H9 (cell line): ENCODE measurements at regions not wholly inside any gene's neighbourhood (a gene's known extent, or its start where the extent isn't known, plus 50 kb on each side); places are given as distances from the start of the nearest gene placed in this dataset.

Experiments
- DNase-seq: peaks from one replicate; pipeline ENCODE4 v3.0.0-alpha.2; 2017
- H2AFZ ChIP-seq: one replicate; pipeline ENCODE4 v1.6.1; 2013; ENCODE audit warnings: mild to moderate bottlenecking, low read length, control low read depth, moderate library complexity
- H2AK5ac ChIP-seq: 2 replicates; pipeline ENCODE4 v1.6.1; 2013; ENCODE audit warnings: low read length, control low read depth, mixed read lengths; ENCODE audit not compliant: insufficient read length
- H2BK120ac ChIP-seq: one replicate; pipeline ENCODE4 v1.6.1; 2013; ENCODE audit warnings: low read depth, mild to moderate bottlenecking, low read length, control low read depth, inconsistent platforms; ENCODE audit not compliant: poor library complexity, severe bottlenecking
- H2BK12ac ChIP-seq: 2 replicates; pipeline ENCODE4 v1.6.1; 2013; ENCODE audit warnings: low read length, control low read depth, mixed read lengths, low read depth; ENCODE audit not compliant: insufficient read length
- H2BK15ac ChIP-seq: 2 replicates; pipeline ENCODE4 v1.6.1; 2013; ENCODE audit warnings: low read depth, low read length, control low read depth
- H2BK20ac ChIP-seq: one replicate; pipeline ENCODE4 v1.6.1; 2013; ENCODE audit warnings: low read depth, mild to moderate bottlenecking, low read length, control low read depth, inconsistent platforms; ENCODE audit not compliant: poor library complexity, severe bottlenecking
- H2BK5ac ChIP-seq: 2 replicates; pipeline ENCODE4 v1.6.1; 2013; ENCODE audit warnings: low read length, control low read depth, mixed read lengths; ENCODE audit not compliant: insufficient read length
- H3K14ac ChIP-seq: 2 replicates; pipeline ENCODE4 v1.6.1; 2013; ENCODE audit warnings: low read length, control low read depth; ENCODE audit not compliant: insufficient read depth
- H3K18ac ChIP-seq: 2 replicates; pipeline ENCODE4 v1.6.1; 2013; ENCODE audit warnings: low read depth, mild to moderate bottlenecking, mixed read lengths, low read length, control low read depth; ENCODE audit not compliant: insufficient read length
- H3K23ac ChIP-seq: 2 replicates; pipeline ENCODE4 v1.6.1; 2013; ENCODE audit warnings: low read length, control low read depth, mixed read lengths, low read depth; ENCODE audit not compliant: insufficient read length
- H3K23me2 ChIP-seq: 2 replicates; pipeline ENCODE4 v1.6.1; 2013; ENCODE audit warnings: low read depth, mild to moderate bottlenecking, mixed read lengths, low read length, control low read depth; ENCODE audit not compliant: insufficient read length, poor library complexity, severe bottlenecking
- H3K27ac ChIP-seq: 2 replicates; pipeline ENCODE4 v1.5.1; 2013; ENCODE audit warnings: low read length, control low read depth, mixed read lengths, low read depth; ENCODE audit not compliant: insufficient read length
- H3K27me3 ChIP-seq: 2 replicates; pipeline ENCODE4 v1.6.1; 2013; ENCODE audit warnings: low read length, control low read depth, inconsistent platforms; ENCODE audit not compliant: insufficient read depth
- H3K4ac ChIP-seq: 2 replicates; pipeline ENCODE4 v1.6.1; 2013; ENCODE audit warnings: low read depth, mild to moderate bottlenecking, control low read depth, inconsistent platforms, low read length, moderate library complexity
- H3K4me1 ChIP-seq: 2 replicates; pipeline ENCODE4 v1.6.1; 2013; ENCODE audit warnings: low read length, control low read depth, inconsistent platforms; ENCODE audit not compliant: insufficient read depth
- H3K4me2 ChIP-seq: 2 replicates; pipeline ENCODE4 v1.6.1; 2013; ENCODE audit warnings: low read length, control low read depth, mixed read lengths; ENCODE audit not compliant: insufficient read length, insufficient read depth
- H3K56ac ChIP-seq: 2 replicates; pipeline ENCODE4 v1.6.1; 2013; ENCODE audit warnings: low read depth, mild to moderate bottlenecking, mixed read lengths, low read length, control low read depth; ENCODE audit not compliant: insufficient read length
- H3K79me1 ChIP-seq: 2 replicates; pipeline ENCODE4 v1.6.1; 2013; ENCODE audit warnings: low read depth, mild to moderate bottlenecking, moderate library complexity, low read length, control low read depth, inconsistent platforms; ENCODE audit not compliant: insufficient read depth, poor library complexity, severe bottlenecking
- H3K79me2 ChIP-seq: 2 replicates; pipeline ENCODE4 v1.6.1; 2013; ENCODE audit warnings: low read length, control low read depth, inconsistent platforms; ENCODE audit not compliant: insufficient read depth
- H3K9ac ChIP-seq: 2 replicates; pipeline ENCODE4 v1.6.1; 2013; ENCODE audit warnings: low read length, control low read depth, mixed read lengths; ENCODE audit not compliant: insufficient read length; ENCODE audit errors: extremely low read depth
- H3K9me3 ChIP-seq: one replicate; pipeline ENCODE4 v1.6.1; 2013; ENCODE audit warnings: low read depth, low read length, inconsistent platforms; ENCODE audit not compliant: control insufficient read depth
- H3T11ph ChIP-seq: one replicate; pipeline ENCODE4 v1.6.1; 2013; ENCODE audit warnings: mild to moderate bottlenecking, low read length, control low read depth, inconsistent platforms
- H4K20me1 ChIP-seq: one replicate; pipeline ENCODE4 v1.6.1; 2013; ENCODE audit not compliant: control insufficient read depth, insufficient read length, insufficient read depth
- H4K5ac ChIP-seq: 2 replicates; pipeline ENCODE4 v1.6.1; 2013; ENCODE audit warnings: low read depth, mild to moderate bottlenecking, mixed read lengths, low read length, control low read depth; ENCODE audit not compliant: insufficient read length
- H4K8ac ChIP-seq: replicated peaks from 2 replicates; pipeline ENCODE4 v1.6.1; 2013; ENCODE audit warnings: low read length, control low read depth, mixed read lengths, low read depth; ENCODE audit not compliant: insufficient read length
- H4K91ac ChIP-seq: 2 replicates; pipeline ENCODE4 v1.6.1; 2013; ENCODE audit warnings: low read depth, mild to moderate bottlenecking, moderate library complexity, mixed read lengths, low read length, control low read depth; ENCODE audit not compliant: insufficient read length
- H3K27ac Mint-ChIP-seq, 3 experiments: 2 replicates in 2 of 3; 3 replicates in 1 of 3; pipeline ENCODE4 v1.8.0; 2020 to 2021; ENCODE audit warnings: mixed read lengths in 3 of 3, mild to moderate bottlenecking in 1 of 3, moderate library complexity in 1 of 3
- H3K27me3 Mint-ChIP-seq: 2 replicates; pipeline ENCODE4 v1.8.0; 2021; ENCODE audit warnings: low read depth, mild to moderate bottlenecking, moderate library complexity, mixed read lengths
- H3K36me3 Mint-ChIP-seq, 3 experiments: 2 replicates in 2 of 3; 3 replicates in 1 of 3; pipeline ENCODE4 v1.8.0; 2020 to 2021; ENCODE audit warnings: low read depth in 3 of 3, mixed read lengths in 3 of 3; ENCODE audit not compliant: insufficient read depth in 1 of 3
- H3K4me1 Mint-ChIP-seq, 2 experiments: 2 replicates each; pipeline ENCODE4 v1.8.0; 2020; ENCODE audit warnings: mixed read lengths in 2 of 2
- H3K4me3 Mint-ChIP-seq, 2 experiments: 2 replicates in 1 of 2; 3 replicates in 1 of 2; pipeline ENCODE4 v1.8.0; 2020 to 2021; ENCODE audit warnings: mild to moderate bottlenecking in 2 of 2, mixed read lengths in 2 of 2, moderate library complexity in 1 of 2
- H3K9me3 Mint-ChIP-seq, 2 experiments: 2 replicates in 1 of 2; 3 replicates in 1 of 2; pipeline ENCODE4 v1.8.0; 2020; ENCODE audit warnings: mild to moderate bottlenecking in 2 of 2, mixed read lengths in 2 of 2, moderate library complexity in 1 of 2
- WGBS: extraction: QIAGEN DNeasy Blood & Tissue Kit; methylation state at CpG from one replicate; pipeline ENCODE4 v1.1.7; 2013; ENCODE audit warnings: missing lambda C conversion rate, low lambda C conversion rate, mixed read lengths; ENCODE audit not compliant: insufficient read length; ENCODE audit errors: extremely low coverage; 5-methylcytosine and 5-hydroxymethylcytosine counted together
- TF ChIP-seq, protein P1 (sequence below): fragments of 200-600 bp; sonication (generic); conservative IDR thresholded peaks from 3 replicates; pipeline ENCODE4 v1.8.0; 2021; ENCODE audit warnings: antibody characterized with exemption, mild to moderate bottlenecking

DNA sequence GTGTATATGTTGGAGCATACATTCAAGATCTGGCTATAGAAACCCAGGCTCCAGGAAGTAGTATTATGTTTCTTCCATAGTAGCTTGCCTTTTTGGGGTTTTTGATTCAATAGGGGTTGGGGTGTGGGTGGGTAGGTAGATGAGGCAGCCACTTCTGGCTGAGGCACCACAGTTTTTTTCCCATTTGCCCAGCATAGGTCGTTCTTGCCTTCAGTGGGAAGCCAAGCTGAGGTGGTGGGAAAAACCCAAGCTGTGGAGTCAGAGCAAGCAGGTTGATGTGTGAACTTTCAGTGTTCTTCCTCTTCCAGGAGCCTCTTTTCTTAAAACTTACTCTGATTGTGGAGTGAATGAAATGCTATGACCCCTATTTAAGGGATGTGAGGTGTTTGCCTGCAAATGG, 67.0 kb upstream of the RPS6KA3 start:
- H3K23me2 ChIP-seq = no peaks in the 10 kb centered on the region
- no peak overlapping the region for H2BK5ac ChIP-seq
- no peaks in the 10 kb centered on the region for H3K79me1 ChIP-seq
- TF ChIP-seq, protein P1, sequence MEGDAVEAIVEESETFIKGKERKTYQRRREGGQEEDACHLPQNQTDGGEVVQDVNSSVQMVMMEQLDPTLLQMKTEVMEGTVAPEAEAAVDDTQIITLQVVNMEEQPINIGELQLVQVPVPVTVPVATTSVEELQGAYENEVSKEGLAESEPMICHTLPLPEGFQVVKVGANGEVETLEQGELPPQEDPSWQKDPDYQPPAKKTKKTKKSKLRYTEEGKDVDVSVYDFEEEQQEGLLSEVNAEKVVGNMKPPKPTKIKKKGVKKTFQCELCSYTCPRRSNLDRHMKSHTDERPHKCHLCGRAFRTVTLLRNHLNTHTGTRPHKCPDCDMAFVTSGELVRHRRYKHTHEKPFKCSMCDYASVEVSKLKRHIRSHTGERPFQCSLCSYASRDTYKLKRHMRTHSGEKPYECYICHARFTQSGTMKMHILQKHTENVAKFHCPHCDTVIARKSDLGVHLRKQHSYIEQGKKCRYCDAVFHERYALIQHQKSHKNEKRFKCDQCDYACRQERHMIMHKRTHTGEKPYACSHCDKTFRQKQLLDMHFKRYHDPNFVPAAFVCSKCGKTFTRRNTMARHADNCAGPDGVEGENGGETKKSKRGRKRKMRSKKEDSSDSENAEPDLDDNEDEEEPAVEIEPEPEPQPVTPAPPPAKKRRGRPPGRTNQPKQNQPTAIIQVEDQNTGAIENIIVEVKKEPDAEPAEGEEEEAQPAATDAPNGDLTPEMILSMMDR = no peak
- no peak overlapping the region for H3K56ac ChIP-seq
- H2BK120ac ChIP-seq = no peak overlapping the region
- H3K23ac ChIP-seq = no peak overlapping the region
- Mint-ChIP-seq H3K9me3 (peaks cover 51 to 57% of the 10 kb centered on the region in 2 experiments), H3K36me3 (peaks cover 0 to 3% (median 0%) of the 10 kb centered on the region in 3 experiments; a peak in 2 of 7 replicates), H3K27me3 (peaks cover 67% of the 10 kb centered on the region), H3K27ac (no peak overlapping the region), H3K4me3 (no peak overlapping the region), H3K4me1 (peaks cover 11 to 22% of the 10 kb centered on the region in 2 experiments)
- H4K8ac ChIP-seq = no peak overlapping the region
- H3K4ac ChIP-seq = no peak overlapping the region
- no peak overlapping the region for H3K18ac ChIP-seq
- H3K9me3 ChIP-seq = peaks cover 57% of the 10 kb centered on the region
- no peaks in the 10 kb centered on the region for H3K4me1 ChIP-seq
- H3T11ph ChIP-seq = no peak overlapping the region
- H2AK5ac ChIP-seq = no peak overlapping the region
- H3K4me2 ChIP-seq = no peak overlapping the region
- no peak overlapping the region for H3K27ac ChIP-seq
- H4K91ac ChIP-seq = no peak overlapping the region
- H4K5ac ChIP-seq = no peak overlapping the region
- H3K9ac ChIP-seq = no peak overlapping the region
- peaks cover 12% of the 10 kb centered on the region; the same call in 1 of the 2 replicates for H3K27me3 ChIP-seq
- no peaks in the 10 kb centered on the region for H4K20me1 ChIP-seq
- no peak overlapping the region for H3K14ac ChIP-seq
- H3K79me2 ChIP-seq = no peaks in the 10 kb centered on the region
- no peak overlapping the region for H2BK20ac ChIP-seq
- H2BK15ac ChIP-seq = no peak overlapping the region
- no peak overlapping the region for H2BK12ac ChIP-seq
- no peak for DNase-seq
- WGBS = no CpG with 5 or more reads among the region's 1 CpG
- H2AFZ ChIP-seq = no peak overlapping the region
